OCI-LY1 (cell line): ENCODE measurements at regions not wholly inside any gene's neighbourhood (a gene's known extent, or its start where the extent isn't known, plus 50 kb on each side); places are given as distances from the start of the nearest gene placed in this dataset.

Experiments
- H2AFZ ChIP-seq: fragments of 200-600 bp; sonication (generic), shearing (Covaris generic); 2 replicates; pipeline ENCODE4 v1.6.0; 2014; ENCODE audit warnings: antibody characterized with exemption, mild to moderate bottlenecking, low read length
- H3F3A ChIP-seq: fragments of 200-600 bp; sonication (generic), shearing (Covaris generic); 2 replicates; pipeline ENCODE4 v1.6.0; 2014; ENCODE audit warnings: mild to moderate bottlenecking, antibody characterized with exemption, low read length, moderate library complexity; ENCODE audit not compliant: insufficient read depth
- H3K27ac ChIP-seq: fragments of 200-600 bp; sonication (generic); 2 replicates; pipeline ENCODE4 v1.5.1; 2014; ENCODE audit warnings: low read length, mixed run types, mild to moderate bottlenecking, low read depth; ENCODE audit not compliant: poor library complexity, severe bottlenecking
- H3K27me3 ChIP-seq: fragments of 200-600 bp; sonication (generic); 2 replicates; pipeline ENCODE4 v1.6.0; 2014; ENCODE audit warnings: antibody characterized with exemption, mild to moderate bottlenecking, low read length, moderate library complexity; ENCODE audit not compliant: insufficient read depth
- H3K36me3 ChIP-seq: fragments of 200-600 bp; sonication (generic); 2 replicates; pipeline ENCODE4 v1.6.1; 2014; ENCODE audit warnings: mild to moderate bottlenecking, antibody characterized with exemption, low read length, moderate library complexity, mixed read lengths; ENCODE audit not compliant: insufficient read depth
- H3K4me1 ChIP-seq: fragments of 200-600 bp; sonication (generic); 2 replicates; pipeline ENCODE4 v1.5.1; 2014; ENCODE audit warnings: mild to moderate bottlenecking, low read length, moderate library complexity; ENCODE audit not compliant: insufficient read depth, severe bottlenecking
- H3K4me2 ChIP-seq: fragments of 200-600 bp; sonication (generic), shearing (Covaris generic); 2 replicates; pipeline ENCODE4 v1.6.1; 2014; ENCODE audit warnings: low read length
- H3K4me3 ChIP-seq: fragments of 200-600 bp; sonication (generic); 2 replicates; pipeline ENCODE4 v1.5.1; 2014; ENCODE audit warnings: low read length, low read depth, mild to moderate bottlenecking, mixed read lengths; ENCODE audit not compliant: poor library complexity, severe bottlenecking
- H3K79me2 ChIP-seq: fragments of 200-600 bp; shearing (Covaris generic); 2 replicates; pipeline ENCODE4 v1.6.1; 2016; ENCODE audit warnings: mixed run types, low read length, mixed read lengths; ENCODE audit not compliant: insufficient read depth
- H3K9ac ChIP-seq: fragments of 200-600 bp; sonication (generic), shearing (Covaris generic); 2 replicates; pipeline ENCODE4 v1.6.1; 2014; ENCODE audit warnings: mild to moderate bottlenecking, low read length, mixed read lengths
- H3K9me2 ChIP-seq: fragments of 200-600 bp; sonication (generic), shearing (Covaris generic); 2 replicates; pipeline ENCODE4 v1.6.1; 2014; ENCODE audit warnings: low read depth, mild to moderate bottlenecking, low read length, mixed read lengths
- H3K9me3 ChIP-seq: fragments of 200-600 bp; shearing (Covaris generic); 2 replicates; pipeline ENCODE4 v1.6.1; 2014; ENCODE audit warnings: low read length, mixed read lengths
- H4K20me1 ChIP-seq: fragments of 200-600 bp; sonication (generic), shearing (Covaris generic); 2 replicates; pipeline ENCODE4 v1.6.0; 2016; ENCODE audit warnings: mild to moderate bottlenecking, low read length; ENCODE audit not compliant: insufficient read depth
- CTCF ChIP-seq: fragments of 200-600 bp; sonication (generic), shearing (Covaris generic); IDR thresholded peaks from 2 replicates; pipeline ENCODE4 v1.5.1; 2017; ENCODE audit warnings: mild to moderate bottlenecking, antibody characterized with exemption, low read length, moderate library complexity, mixed read lengths
- EZH2 ChIP-seq: fragments of 200-600 bp; sonication (generic), shearing (Covaris generic); IDR thresholded peaks from 2 replicates; pipeline ENCODE4 v1.8.0; 2017; ENCODE audit warnings: borderline replicate concordance, mixed run types, mild to moderate bottlenecking, antibody characterized with exemption, low read length, moderate library complexity, mixed read lengths

GRCh38 chr5:112635771-112636731 lies 101.6 kb upstream of the APC start:
- H2AFZ ChIP-seq = no peak overlapping the region
- no peak overlapping the region for H3K27ac ChIP-seq
- no peak overlapping the region for H3K9ac ChIP-seq
- H3K9me2 ChIP-seq = no peaks in the 10 kb centered on the region
- H3K4me1 ChIP-seq = no peaks in the 10 kb centered on the region
- TF ChIP-seq EZH2 (no peak), CTCF (no peak)
- no peak overlapping the region for H3K4me3 ChIP-seq
- H3K9me3 ChIP-seq = peaks cover 4% of the 10 kb centered on the region; the same call in 1 of the 2 replicates
- H3K4me2 ChIP-seq = no peak overlapping the region
- no peaks in the 10 kb centered on the region for H4K20me1 ChIP-seq
- H3K79me2 ChIP-seq = no peaks in the 10 kb centered on the region
- H3K27me3 ChIP-seq = no peaks in the 10 kb centered on the region
- H3F3A ChIP-seq = no peaks in the 10 kb centered on the region
- H3K36me3 ChIP-seq = no peaks in the 10 kb centered on the region; the same call in 1 of the 2 replicates

- Histone ChIP-seq H3K9me2 (no peaks in the 10 kb centered on the region), H3K36me3 (no peaks in the 10 kb centered on the region; the same call in 1 of the 2 replicates), H3K9ac (no peak overlapping the region), H3K4me1 (no peaks in the 10 kb centered on the region), H3F3A (no peaks in the 10 kb centered on the region), H2AFZ (no peak overlapping the region), H3K4me2 (no peak overlapping the region), H3K79me2 (no peaks in the 10 kb centered on the region), H4K20me1 (no peaks in the 10 kb centered on the region), H3K27me3 (no peaks in the 10 kb centered on the region), H3K9me3 (peaks cover 4% of the 10 kb centered on the region; the same call in 1 of the 2 replicates), H3K27ac (no peak overlapping the region), H3K4me3 (no peak overlapping the region)
- TF ChIP-seq EZH2 (no peak), CTCF (no peak)
These were observed 100.9 kb upstream of the APC start for GRCh38 chr5:112636751-112637150.

- H3K9ac ChIP-seq = no peak overlapping the region
- H3K36me3 ChIP-seq = no peaks in the 10 kb centered on the region; the same call in 1 of the 2 replicates
- H3K4me3 ChIP-seq = no peak overlapping the region
- no peaks in the 10 kb centered on the region for H3F3A ChIP-seq
- H2AFZ ChIP-seq = no peak overlapping the region
- peaks cover 4% of the 10 kb centered on the region; the same call in 1 of the 2 replicates for H3K9me3 ChIP-seq
- no peak overlapping the region for H3K4me2 ChIP-seq
- no peaks in the 10 kb centered on the region for H3K79me2 ChIP-seq
- no peak overlapping the region for H3K27ac ChIP-seq
- no peaks in the 10 kb centered on the region for H3K4me1 ChIP-seq
- no peaks in the 10 kb centered on the region for H4K20me1 ChIP-seq
- TF ChIP-seq CTCF (no peak), EZH2 (no peak)
- H3K27me3 ChIP-seq = no peaks in the 10 kb centered on the region
- H3K9me2 ChIP-seq = no peaks in the 10 kb centered on the region
These were observed 100.3 kb upstream of the APC start for GRCh38 chr5:112637343-112637742.
